Osteocyte (in vitro differentiated cells): ENCODE measurements at regions not wholly inside any gene's neighbourhood (a gene's known extent, or its start where the extent isn't known, plus 50 kb on each side); places are given as distances from the start of the nearest gene placed in this dataset.

ENCODE experiments used
- DNase-seq: peaks from one replicate; pipeline ENCODE4 v3.0.0; 2021; ENCODE audit warnings: mixed read lengths; ENCODE audit not compliant: unreplicated experiment; ENCODE audit errors: extremely low spot score
- H3K27ac Mint-ChIP-seq: one replicate; pipeline ENCODE4 v1.8.0; 2021; ENCODE audit warnings: mild to moderate bottlenecking, mixed read lengths; ENCODE audit not compliant: unreplicated experiment
- H3K27me3 Mint-ChIP-seq: one replicate; pipeline ENCODE4 v1.8.0; 2021; ENCODE audit warnings: mixed read lengths; ENCODE audit not compliant: unreplicated experiment
- H3K36me3 Mint-ChIP-seq: one replicate; pipeline ENCODE4 v1.8.0; 2021; ENCODE audit warnings: mixed read lengths; ENCODE audit not compliant: unreplicated experiment
- H3K4me1 Mint-ChIP-seq: one replicate; pipeline ENCODE4 v1.8.0; 2021; ENCODE audit warnings: mixed read lengths; ENCODE audit not compliant: unreplicated experiment
- H3K4me3 Mint-ChIP-seq: one replicate; pipeline ENCODE4 v1.8.0; 2021; ENCODE audit warnings: mild to moderate bottlenecking, moderate library complexity, mixed read lengths; ENCODE audit not compliant: unreplicated experiment
- H3K9me3 Mint-ChIP-seq: one replicate; pipeline ENCODE4 v1.8.0; 2021; ENCODE audit warnings: mixed read lengths; ENCODE audit not compliant: unreplicated experiment
- TF ChIP-seq, protein P1 (sequence below): fragments of 200-600 bp; sonication (generic); IDR thresholded peaks from 2 replicates; pipeline ENCODE4 v1.5.0; 2021; ENCODE audit warnings: antibody characterized with exemption, mild to moderate bottlenecking, moderate library complexity

DNA sequence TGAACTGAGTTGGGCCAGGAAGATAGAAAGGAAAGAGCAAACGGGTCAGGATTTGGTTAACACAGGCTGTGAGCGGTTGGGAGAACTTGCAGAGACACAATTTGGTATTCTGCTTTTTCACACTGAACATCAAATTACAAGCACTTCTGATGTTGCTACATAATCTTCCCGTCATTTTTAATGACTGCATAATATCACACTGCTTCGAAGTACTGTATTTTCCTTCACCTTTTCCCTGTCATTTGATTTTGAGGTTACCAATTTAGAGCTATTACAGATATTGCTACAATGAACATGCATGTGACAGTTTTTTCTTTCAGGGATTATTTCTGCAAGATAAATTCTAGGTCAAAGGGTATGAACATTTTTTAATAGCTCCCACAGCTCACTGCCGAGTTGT lies 71.4 kb upstream of the CPEB4 start:
- Mint-ChIP-seq H3K27me3 (no peaks in the 10 kb centered on the region), H3K9me3 (peaks cover 22% of the 10 kb centered on the region), H3K36me3 (no peaks in the 10 kb centered on the region), H3K27ac (no peak overlapping the region), H3K4me1 (peaks cover 5% of the 10 kb centered on the region), H3K4me3 (no peak overlapping the region)
- DNase-seq: no peak
- TF ChIP-seq, protein P1, sequence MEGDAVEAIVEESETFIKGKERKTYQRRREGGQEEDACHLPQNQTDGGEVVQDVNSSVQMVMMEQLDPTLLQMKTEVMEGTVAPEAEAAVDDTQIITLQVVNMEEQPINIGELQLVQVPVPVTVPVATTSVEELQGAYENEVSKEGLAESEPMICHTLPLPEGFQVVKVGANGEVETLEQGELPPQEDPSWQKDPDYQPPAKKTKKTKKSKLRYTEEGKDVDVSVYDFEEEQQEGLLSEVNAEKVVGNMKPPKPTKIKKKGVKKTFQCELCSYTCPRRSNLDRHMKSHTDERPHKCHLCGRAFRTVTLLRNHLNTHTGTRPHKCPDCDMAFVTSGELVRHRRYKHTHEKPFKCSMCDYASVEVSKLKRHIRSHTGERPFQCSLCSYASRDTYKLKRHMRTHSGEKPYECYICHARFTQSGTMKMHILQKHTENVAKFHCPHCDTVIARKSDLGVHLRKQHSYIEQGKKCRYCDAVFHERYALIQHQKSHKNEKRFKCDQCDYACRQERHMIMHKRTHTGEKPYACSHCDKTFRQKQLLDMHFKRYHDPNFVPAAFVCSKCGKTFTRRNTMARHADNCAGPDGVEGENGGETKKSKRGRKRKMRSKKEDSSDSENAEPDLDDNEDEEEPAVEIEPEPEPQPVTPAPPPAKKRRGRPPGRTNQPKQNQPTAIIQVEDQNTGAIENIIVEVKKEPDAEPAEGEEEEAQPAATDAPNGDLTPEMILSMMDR: no peak

DNA sequence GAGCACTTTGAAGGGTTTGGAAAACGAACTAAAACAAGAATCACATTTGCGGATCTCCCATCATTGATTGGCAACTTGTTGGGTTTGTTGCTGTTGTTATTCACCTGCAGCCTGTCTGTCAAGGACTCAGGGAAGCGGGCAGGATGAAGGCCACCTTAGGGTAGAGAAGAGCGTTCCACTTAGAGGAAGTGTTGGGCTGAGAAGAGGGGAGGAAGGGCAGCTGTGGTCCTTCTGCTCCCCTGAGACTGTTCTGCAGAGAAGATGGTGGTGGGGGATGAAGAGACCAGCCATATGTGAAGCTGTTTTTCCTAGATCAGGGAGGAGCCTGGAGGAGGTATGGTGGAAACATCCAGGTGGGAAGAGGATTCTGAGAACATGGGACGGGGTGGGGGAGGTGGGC lies 70.6 kb upstream of the CPEB4 start:
- H3K9me3 Mint-ChIP-seq: peaks cover 13% of the 10 kb centered on the region
- H3K4me1 Mint-ChIP-seq: peaks cover 9% of the 10 kb centered on the region
- no peak for DNase-seq
- H3K27me3 Mint-ChIP-seq: no peaks in the 10 kb centered on the region
- no peak overlapping the region for H3K27ac Mint-ChIP-seq
- H3K36me3 Mint-ChIP-seq: no peaks in the 10 kb centered on the region
- TF ChIP-seq, protein P1: no peak
- H3K4me3 Mint-ChIP-seq: no peak overlapping the region

DNA sequence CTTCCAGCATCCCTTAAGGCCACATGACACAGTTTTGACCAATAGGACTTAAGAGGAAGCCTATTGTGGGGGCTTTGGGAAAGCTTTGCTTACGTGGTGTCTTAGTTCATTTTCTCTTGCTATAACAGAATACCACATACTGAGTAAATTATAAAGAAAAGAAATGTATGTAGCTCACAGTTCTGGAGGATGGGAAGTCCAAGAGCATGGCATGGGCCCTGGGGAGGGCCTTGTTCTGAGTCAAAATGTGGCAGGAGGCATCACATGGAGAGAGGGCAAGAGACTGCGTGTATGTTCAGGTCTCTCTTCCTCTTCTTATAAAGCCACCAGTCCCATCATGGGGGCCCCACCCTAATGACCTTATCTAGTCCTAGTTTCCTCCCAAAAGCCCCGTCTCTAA lies 68.6 kb upstream of the CPEB4 start:
- H3K36me3 Mint-ChIP-seq: no peaks in the 10 kb centered on the region
- no peaks in the 10 kb centered on the region for H3K27me3 Mint-ChIP-seq
- H3K4me1 Mint-ChIP-seq: peaks cover 27% of the 10 kb centered on the region
- H3K27ac Mint-ChIP-seq: no peak overlapping the region
- DNase-seq: no peak
- H3K4me3 Mint-ChIP-seq: no peak overlapping the region
- H3K9me3 Mint-ChIP-seq: peaks cover 11% of the 10 kb centered on the region
- TF ChIP-seq, protein P1: no peak

DNA sequence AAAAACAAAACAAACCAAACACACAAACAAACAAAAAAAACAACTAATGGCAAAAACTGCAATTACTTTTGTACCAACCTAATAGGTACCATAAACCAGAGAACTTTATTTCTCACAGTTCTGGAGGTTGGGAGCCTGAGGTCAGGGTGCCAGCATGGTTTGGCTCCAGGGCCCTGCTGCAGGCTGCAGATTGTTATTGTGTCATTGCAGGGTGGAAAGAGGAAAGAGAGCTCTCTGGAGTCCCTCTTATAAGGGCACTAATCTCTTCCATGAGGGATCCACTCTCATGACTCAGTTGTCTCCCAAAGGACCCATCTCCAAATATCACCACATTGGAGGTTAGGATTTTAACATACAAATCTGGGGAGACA lies 64.9 kb upstream of the CPEB4 start:
- Mint-ChIP-seq H3K9me3 (peaks cover 14% of the 10 kb centered on the region), H3K4me1 (peaks cover 48% of the 10 kb centered on the region), H3K36me3 (peaks cover 4% of the 10 kb centered on the region), H3K27ac (peak overlapping the region; percentile 90), H3K4me3 (no peak overlapping the region), H3K27me3 (no peaks in the 10 kb centered on the region)
- TF ChIP-seq, protein P1: no peak
- no peak for DNase-seq

DNA sequence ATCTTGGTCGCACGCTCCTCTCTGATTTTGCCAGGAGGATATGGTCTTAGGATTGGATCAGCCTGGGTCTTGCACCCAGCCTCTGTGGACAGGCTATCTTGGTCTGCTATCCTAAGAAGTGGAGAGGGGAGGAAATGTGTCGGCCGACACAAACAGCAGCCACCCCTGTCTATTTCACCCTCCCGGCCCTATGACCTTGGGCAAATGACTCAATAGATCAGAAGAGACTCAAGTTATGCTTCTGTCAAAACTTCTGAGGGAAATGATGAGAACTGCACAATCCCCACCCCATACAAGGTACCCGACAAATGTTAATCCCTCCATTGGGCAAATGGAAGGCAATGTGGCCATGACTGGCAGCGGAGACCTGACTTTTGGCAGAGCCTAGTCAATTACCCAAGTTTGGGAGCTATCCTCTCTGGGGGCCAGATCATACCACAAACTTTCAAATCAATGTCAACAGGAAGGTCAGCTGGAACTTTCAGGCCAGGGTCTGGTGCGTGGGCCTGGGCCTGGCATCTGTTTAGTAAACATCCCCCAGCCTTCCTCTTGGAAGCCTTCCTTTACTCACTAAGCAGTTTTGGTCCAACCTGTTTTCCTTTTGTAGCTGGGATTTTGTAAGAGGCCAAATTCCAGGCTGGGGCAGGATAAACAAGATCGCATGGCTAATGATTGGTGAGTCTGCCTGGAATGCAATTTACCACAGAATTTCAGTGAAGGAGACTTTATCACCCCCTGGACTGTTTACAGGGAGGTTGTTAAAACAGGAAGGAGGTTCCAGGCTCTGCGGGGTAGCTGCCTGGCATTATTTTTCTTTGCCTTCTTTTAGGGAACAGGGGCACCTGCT lies 64.2 kb upstream of the CPEB4 start:
- no peak overlapping the region for H3K4me3 Mint-ChIP-seq
- H3K36me3 Mint-ChIP-seq: peaks cover 4% of the 10 kb centered on the region
- DNase-seq: no peak
- TF ChIP-seq, protein P1: no peak
- H3K27ac Mint-ChIP-seq: peak overlapping the region; percentile 90
- H3K4me1 Mint-ChIP-seq: peaks cover 48% of the 10 kb centered on the region
- H3K27me3 Mint-ChIP-seq: no peaks in the 10 kb centered on the region
- H3K9me3 Mint-ChIP-seq: peaks cover 15% of the 10 kb centered on the region
